NT2/D1 (cell line): ENCODE measurements at regions not wholly inside any gene's neighbourhood (a gene's known extent, or its start where the extent isn't known, plus 50 kb on each side); places are given as distances from the start of the nearest gene placed in this dataset.

Experiments
- DNase-seq: peaks from one replicate; pipeline ENCODE4 v3.0.0-alpha.2; 2011; ENCODE audit warnings: low read depth, low spot score
- H3K27me3 ChIP-seq: 2 replicates; pipeline ENCODE4 v1.6.0; 2011; ENCODE audit warnings: mild to moderate bottlenecking; ENCODE audit not compliant: insufficient read length, insufficient read depth
- H3K36me3 ChIP-seq: 2 replicates; pipeline ENCODE4 v1.6.1; 2011; ENCODE audit warnings: mild to moderate bottlenecking, low read length, mixed read lengths; ENCODE audit not compliant: insufficient read depth, insufficient read length
- H3K4me1 ChIP-seq: 2 replicates; pipeline ENCODE4 v1.5.1; 2011; ENCODE audit not compliant: insufficient read depth, insufficient read length
- H3K4me3 ChIP-seq: 2 replicates; pipeline ENCODE4 v1.5.1; 2011; ENCODE audit warnings: low read depth; ENCODE audit not compliant: insufficient read length
- H3K9ac ChIP-seq: 2 replicates; pipeline ENCODE4 v1.6.0; 2011; ENCODE audit warnings: low read depth; ENCODE audit not compliant: insufficient read length
- H3K9me3 ChIP-seq: 2 replicates; pipeline ENCODE4 v1.5.1; 2011; ENCODE audit warnings: mild to moderate bottlenecking, low read length; ENCODE audit not compliant: insufficient read depth
- SUZ12 ChIP-seq: IDR thresholded peaks from 2 replicates; pipeline ENCODE4 v1.6.1; 2011; ENCODE audit not compliant: insufficient read length, insufficient read depth; ENCODE audit errors: extremely low read depth
- YY1 ChIP-seq: IDR thresholded peaks from 2 replicates; pipeline ENCODE4 v1.6.1; 2011; ENCODE audit not compliant: insufficient read length, insufficient read depth
- ZNF274 ChIP-seq: IDR thresholded peaks from 2 replicates; pipeline ENCODE4 v1.6.1; 2011; ENCODE audit warnings: mild to moderate bottlenecking, low read depth, low read length

DNA sequence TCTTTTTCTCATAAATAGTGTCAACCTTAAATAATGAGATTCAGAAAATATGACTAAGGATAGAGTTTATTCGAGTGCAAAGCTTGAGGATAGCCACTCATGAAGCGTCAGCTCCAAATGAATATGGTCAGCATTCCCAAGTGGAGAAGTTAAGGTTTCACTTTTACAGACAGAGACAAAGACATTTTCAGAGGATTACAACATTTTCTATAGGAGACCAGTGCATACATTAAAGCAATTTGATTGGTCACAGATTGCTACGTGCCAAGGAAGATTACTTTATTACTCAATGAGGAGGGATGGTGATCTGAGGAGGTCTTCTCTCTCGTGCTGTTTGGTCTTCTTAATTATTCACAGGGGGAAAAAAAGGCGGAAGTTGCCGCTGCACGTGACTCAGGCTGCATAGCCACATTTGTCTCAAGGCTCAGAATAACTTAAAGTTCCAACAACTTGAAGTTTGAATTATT is 60.1 kb upstream of the SPATA31C2 start:
- H3K9me3 ChIP-seq = no peaks in the 10 kb centered on the region
- TF ChIP-seq ZNF274 (no peak), SUZ12 (no peak), YY1 (no peak)
- H3K36me3 ChIP-seq = no peaks in the 10 kb centered on the region
- H3K9ac ChIP-seq = no peak overlapping the region
- H3K27me3 ChIP-seq = no peaks in the 10 kb centered on the region
- H3K4me3 ChIP-seq = no peak overlapping the region
- peaks cover 2% of the 10 kb centered on the region for H3K4me1 ChIP-seq
- no peak for DNase-seq

DNA sequence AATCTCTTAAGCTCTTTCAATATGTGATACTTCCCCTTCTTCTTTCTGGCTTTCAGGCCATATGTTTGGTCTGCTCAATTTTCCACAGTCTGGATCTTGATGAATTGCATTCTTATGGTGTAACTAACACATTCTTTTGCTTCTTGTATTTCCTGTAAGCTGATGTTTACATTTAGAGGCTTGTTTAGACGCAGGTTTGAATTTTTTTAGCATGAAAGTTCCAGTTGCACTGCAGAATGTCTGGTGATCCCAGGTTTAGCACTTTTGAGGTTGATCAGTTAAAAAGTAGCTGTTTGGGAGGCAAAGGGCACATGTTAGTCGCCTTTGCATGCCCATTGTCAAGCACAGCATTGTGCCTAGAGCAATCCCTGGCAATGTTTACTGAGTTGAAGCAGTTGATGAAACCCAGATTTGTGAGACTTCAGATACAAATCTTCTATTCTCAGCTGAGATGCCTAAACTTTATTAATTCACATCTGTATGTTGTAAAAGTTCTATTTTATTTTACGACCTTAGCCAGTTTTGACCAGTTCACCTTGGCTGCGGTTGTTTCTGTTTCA is 59.6 kb upstream of the SPATA31C2 start:
- no peak for DNase-seq
- TF ChIP-seq ZNF274 (no peak), YY1 (no peak), SUZ12 (no peak)
- Histone ChIP-seq H3K4me1 (peaks cover 2% of the 10 kb centered on the region), H3K36me3 (no peaks in the 10 kb centered on the region), H3K9ac (no peak overlapping the region), H3K9me3 (no peaks in the 10 kb centered on the region), H3K4me3 (no peak overlapping the region), H3K27me3 (no peaks in the 10 kb centered on the region)

GRCh38 chr9:88197016-88197415 is 58.7 kb upstream of the SPATA31C2 start:
- no peak overlapping the region for H3K4me3 ChIP-seq
- no peaks in the 10 kb centered on the region for H3K36me3 ChIP-seq
- TF ChIP-seq YY1 = no peak
- no peak for DNase-seq
- no peaks in the 10 kb centered on the region for H3K9me3 ChIP-seq
- no peak overlapping the region for H3K9ac ChIP-seq
- H3K27me3 ChIP-seq = no peaks in the 10 kb centered on the region
- peaks cover 2% of the 10 kb centered on the region for H3K4me1 ChIP-seq

GRCh38 chr9:88196142-88196790 is 58.0 kb upstream of the SPATA31C2 start:
- DNase-seq = no peak
- H3K9ac ChIP-seq = no peak overlapping the region
- H3K36me3 ChIP-seq = no peaks in the 10 kb centered on the region
- H3K9me3 ChIP-seq = no peaks in the 10 kb centered on the region
- no peaks in the 10 kb centered on the region for H3K27me3 ChIP-seq
- no peak overlapping the region for H3K4me3 ChIP-seq
- peaks cover 2% of the 10 kb centered on the region for H3K4me1 ChIP-seq
- TF ChIP-seq SUZ12 (no peak), YY1 (no peak), ZNF274 (no peak)

DNA sequence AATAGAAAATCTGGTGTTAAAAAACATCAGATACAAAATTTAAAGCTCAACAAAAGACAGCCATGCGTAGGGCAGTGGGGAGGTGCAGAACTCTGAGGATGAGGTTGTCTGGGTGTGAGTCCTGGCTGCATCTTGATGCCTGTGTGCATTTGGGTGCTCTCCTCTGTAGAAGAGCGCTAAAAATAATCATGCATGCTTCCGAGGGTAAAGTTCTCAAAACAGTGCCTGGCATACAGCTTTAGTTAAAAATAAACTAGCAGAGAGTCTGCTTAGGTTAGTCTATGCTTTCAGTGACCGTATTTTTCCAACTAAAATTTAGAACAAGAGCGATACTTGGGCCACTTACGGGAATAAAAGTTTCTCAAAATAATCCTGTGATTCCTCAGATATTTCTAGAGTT is 55.5 kb upstream of the SPATA31C2 start:
- no peak for DNase-seq
- Histone ChIP-seq H3K9ac (no peak overlapping the region), H3K4me3 (no peak overlapping the region), H3K27me3 (no peaks in the 10 kb centered on the region), H3K36me3 (no peaks in the 10 kb centered on the region), H3K9me3 (no peaks in the 10 kb centered on the region), H3K4me1 (peaks cover 2% of the 10 kb centered on the region)
- no peak for TF ChIP-seq YY1
- TF ChIP-seq SUZ12 = no peak
- TF ChIP-seq ZNF274 = no peak

DNA sequence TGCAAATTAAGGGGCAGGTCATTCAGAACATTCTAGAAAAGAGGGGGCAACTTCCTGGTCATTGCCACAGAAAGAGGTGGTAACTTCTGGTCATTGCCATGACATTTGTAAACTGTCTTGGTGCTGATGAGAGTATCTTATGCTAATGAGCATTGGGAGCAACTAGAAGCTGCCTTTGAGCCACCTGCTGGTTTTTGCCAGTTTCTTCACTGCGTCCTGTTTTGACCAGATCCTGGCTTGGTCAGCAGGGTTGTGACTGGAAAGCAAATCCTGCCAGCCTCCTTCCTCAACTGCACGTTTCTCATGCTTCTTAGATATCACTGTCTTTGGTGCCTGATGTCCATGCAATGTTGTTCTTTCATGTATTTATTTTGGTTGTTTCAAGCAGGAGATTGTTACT is 53.2 kb upstream of the SPATA31C2 start:
- no peak for DNase-seq
- H3K9ac ChIP-seq = no peak overlapping the region
- H3K4me3 ChIP-seq = no peak overlapping the region
- TF ChIP-seq SUZ12 (no peak), ZNF274 (no peak), YY1 (no peak)
- H3K9me3 ChIP-seq = no peaks in the 10 kb centered on the region
- no peaks in the 10 kb centered on the region for H3K27me3 ChIP-seq
- no peaks in the 10 kb centered on the region for H3K4me1 ChIP-seq
- no peaks in the 10 kb centered on the region for H3K36me3 ChIP-seq

DNA sequence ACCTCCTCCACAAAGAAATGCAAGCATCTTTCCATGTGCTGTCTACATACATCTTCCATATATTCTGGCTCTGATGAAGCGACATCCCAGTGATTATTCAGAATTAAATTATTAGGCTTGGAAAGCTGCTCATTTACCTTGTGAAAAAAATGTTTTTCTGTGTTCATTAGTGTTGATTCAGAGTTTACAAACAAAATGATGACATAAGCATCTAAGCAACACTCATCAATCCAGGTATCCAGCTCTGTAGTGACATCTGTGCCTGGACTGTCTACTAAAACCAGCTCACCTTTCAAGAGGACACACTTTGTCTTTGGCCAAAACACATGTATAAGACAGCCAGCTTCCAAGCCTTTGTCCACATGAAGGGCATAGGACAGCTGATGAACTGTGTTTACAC is 51.1 kb upstream of the SPATA31C2 start:
- Histone ChIP-seq H3K4me3 (no peak overlapping the region), H3K9ac (no peak overlapping the region), H3K27me3 (no peaks in the 10 kb centered on the region), H3K9me3 (no peaks in the 10 kb centered on the region), H3K36me3 (no peaks in the 10 kb centered on the region), H3K4me1 (no peaks in the 10 kb centered on the region)
- DNase-seq = no peak
- no peak for TF ChIP-seq YY1
- no peak for TF ChIP-seq ZNF274
- TF ChIP-seq SUZ12 = no peak
